WTC11 (cell line): ENCODE measurements at regions not wholly inside any gene's neighbourhood (a gene's known extent, or its start where the extent isn't known, plus 50 kb on each side); places are given as distances from the start of the nearest gene placed in this dataset.

ENCODE experiments used
- ATAC-seq: fragments of 200-7000 bp; cut with Tn5 transposase; 2 replicates; pipeline ENCODE4 v1.10.0; 2021; ENCODE audit warnings: mild to moderate bottlenecking, moderate library complexity
- CTCF ChIA-PET: fragments of 300-600 bp; sonication (Branson Sonifier 250); formaldehyde crosslinking; loops from one replicate; lab custom pipeline; 2021; ENCODE audit warnings: antibody characterized with exemption; lab: Charles Lee
- POLR2A ChIA-PET: fragments of 350-600 bp; sonication (Branson Sonifier 250); formaldehyde crosslinking; loops from one replicate; lab custom pipeline; 2021; ENCODE audit warnings: antibody characterized with exemption; lab: Charles Lee
- DNase-seq: peaks from one replicate; pipeline ENCODE4 v3.0.0; 2021; ENCODE audit warnings: low spot score
- H3K27ac Mint-ChIP-seq: 2 replicates; pipeline ENCODE4 v1.8.0; 2021; ENCODE audit warnings: mixed read lengths
- H3K27me3 Mint-ChIP-seq: 2 replicates; pipeline ENCODE4 v1.8.0; 2021; ENCODE audit warnings: low read depth, mild to moderate bottlenecking, moderate library complexity, mixed read lengths
- H3K36me3 Mint-ChIP-seq: 2 replicates; pipeline ENCODE4 v1.8.0; 2021; ENCODE audit warnings: mixed read lengths
- H3K4me1 Mint-ChIP-seq: 2 replicates; pipeline ENCODE4 v1.8.0; 2022; ENCODE audit warnings: mixed read lengths
- H3K4me3 Mint-ChIP-seq: 2 replicates; pipeline ENCODE4 v1.8.0; 2021; ENCODE audit warnings: mild to moderate bottlenecking, moderate library complexity, mixed read lengths
- H3K9me3 Mint-ChIP-seq: 2 replicates; pipeline ENCODE4 v1.8.0; 2021; ENCODE audit warnings: mixed read lengths
- ERG ChIP-seq: fragments of 250-450 bp; sonication (Bioruptor Pico); IDR thresholded peaks from 2 replicates; pipeline ENCODE4 v1.8.0; 2021; ENCODE audit warnings: mild to moderate bottlenecking
- FOXK1 ChIP-seq: sonication (generic); formaldehyde crosslinking; IDR thresholded peaks from 2 replicates; pipeline ENCODE4 v1.8.0; 2022; ENCODE audit warnings: mild to moderate bottlenecking, moderate library complexity, missing genetic modification reagents
- HMGA2 ChIP-seq: fragments of 250-450 bp; sonication (Bioruptor Pico); IDR thresholded peaks from 2 replicates; pipeline ENCODE4 v1.4.0; 2021; ENCODE audit warnings: mild to moderate bottlenecking, moderate library complexity
- JUN ChIP-seq: sonication (generic); formaldehyde crosslinking; IDR thresholded peaks from 2 replicates; pipeline ENCODE4 v1.8.0; 2023; ENCODE audit warnings: mild to moderate bottlenecking, missing genetic modification reagents
- RORB ChIP-seq: fragments of 250-450 bp; sonication (Bioruptor Pico); IDR thresholded peaks from 2 replicates; pipeline ENCODE4 v1.9.0; 2021; ENCODE audit warnings: mild to moderate bottlenecking
- ZNF281 ChIP-seq: sonication (generic); formaldehyde crosslinking; IDR thresholded peaks from 2 replicates; pipeline ENCODE4 v1.8.0; 2023; ENCODE audit warnings: mild to moderate bottlenecking, missing genetic modification reagents
- ZNF532 ChIP-seq: fragments of 250-450 bp; sonication (Bioruptor Pico); IDR thresholded peaks from 2 replicates; pipeline ENCODE4 v1.9.0; 2021; ENCODE audit warnings: mild to moderate bottlenecking, borderline replicate concordance
- TF ChIP-seq, protein P1 (sequence below): sonication (generic); formaldehyde crosslinking; conservative IDR thresholded peaks from 2 replicates; pipeline ENCODE4 v1.8.1; 2023; ENCODE audit warnings: mild to moderate bottlenecking, low read depth, missing genetic modification reagents, moderate library complexity
- TF ChIP-seq, protein P2 (sequence below): sonication (generic); formaldehyde crosslinking; IDR thresholded peaks from 2 replicates; pipeline ENCODE4 v1.8.1; 2022; ENCODE audit warnings: low read depth, missing genetic modification reagents, borderline replicate concordance
- TF ChIP-seq, protein P3 (sequence below): sonication (generic); formaldehyde crosslinking; IDR thresholded peaks from 2 replicates; pipeline ENCODE4 v1.8.1; 2023; ENCODE audit warnings: mild to moderate bottlenecking, missing genetic modification reagents
- TF ChIP-seq, protein P4 (sequence below): fragments of 250-450 bp; sonication (Bioruptor Pico); IDR thresholded peaks from 2 replicates; pipeline ENCODE4 v2.1.2; 2022; ENCODE audit warnings: mild to moderate bottlenecking, moderate library complexity
- TF ChIP-seq, protein P5 (sequence below): fragments of 200-600 bp; IDR thresholded peaks from 2 replicates; pipeline ENCODE4 v1.8.0; 2022; ENCODE audit warnings: antibody characterized with exemption

DNA sequence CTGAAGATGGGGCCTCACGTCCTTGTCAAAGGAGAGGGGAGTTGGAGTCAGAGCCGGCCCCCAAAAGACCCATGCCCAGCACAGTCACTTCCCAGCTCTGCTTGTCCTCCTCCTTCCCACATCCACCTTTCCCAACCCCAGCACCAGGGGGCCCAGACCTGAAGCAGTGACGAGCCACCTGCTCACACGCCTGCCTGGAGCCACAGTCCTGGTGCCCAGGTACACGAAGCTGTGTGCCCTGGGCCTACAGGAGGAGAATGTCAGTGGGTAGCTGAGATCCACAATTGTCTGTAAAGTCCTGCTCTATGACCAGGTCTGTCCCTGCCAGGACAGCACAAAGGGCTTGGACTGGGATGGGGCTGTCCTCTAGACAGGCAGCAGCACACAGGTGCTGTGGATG is 126.8 kb upstream of the PZP start:
- Mint-ChIP-seq H3K27ac (no peak overlapping the region), H3K4me3 (no peak overlapping the region), H3K4me1 (peaks cover 3% of the 10 kb centered on the region), H3K36me3 (peaks cover 27% of the 10 kb centered on the region), H3K9me3 (peaks cover 22% of the 10 kb centered on the region), H3K27me3 (no peaks in the 10 kb centered on the region; the same call in 1 of the 2 replicates)
- ChIA-PET CTCF (interaction anchor here (0.7 kb wide), 1 partner anchor 134 kb away, joined by 3 read pairs; no protein-coding TSS in a partner anchor), POLR2A (no interaction called here)
- no peak for DNase-seq
- no peak for ATAC-seq
- TF ChIP-seq FOXK1 (CRISPR knock-in tag) (no peak), RORB (CRISPR knock-in tag) (no peak), ZNF532 (CRISPR knock-in tag) (no peak), JUN (no peak), ERG (CRISPR knock-in tag) (no peak), HMGA2 (CRISPR knock-in tag) (no peak)
- TF ChIP-seq, protein P1, sequence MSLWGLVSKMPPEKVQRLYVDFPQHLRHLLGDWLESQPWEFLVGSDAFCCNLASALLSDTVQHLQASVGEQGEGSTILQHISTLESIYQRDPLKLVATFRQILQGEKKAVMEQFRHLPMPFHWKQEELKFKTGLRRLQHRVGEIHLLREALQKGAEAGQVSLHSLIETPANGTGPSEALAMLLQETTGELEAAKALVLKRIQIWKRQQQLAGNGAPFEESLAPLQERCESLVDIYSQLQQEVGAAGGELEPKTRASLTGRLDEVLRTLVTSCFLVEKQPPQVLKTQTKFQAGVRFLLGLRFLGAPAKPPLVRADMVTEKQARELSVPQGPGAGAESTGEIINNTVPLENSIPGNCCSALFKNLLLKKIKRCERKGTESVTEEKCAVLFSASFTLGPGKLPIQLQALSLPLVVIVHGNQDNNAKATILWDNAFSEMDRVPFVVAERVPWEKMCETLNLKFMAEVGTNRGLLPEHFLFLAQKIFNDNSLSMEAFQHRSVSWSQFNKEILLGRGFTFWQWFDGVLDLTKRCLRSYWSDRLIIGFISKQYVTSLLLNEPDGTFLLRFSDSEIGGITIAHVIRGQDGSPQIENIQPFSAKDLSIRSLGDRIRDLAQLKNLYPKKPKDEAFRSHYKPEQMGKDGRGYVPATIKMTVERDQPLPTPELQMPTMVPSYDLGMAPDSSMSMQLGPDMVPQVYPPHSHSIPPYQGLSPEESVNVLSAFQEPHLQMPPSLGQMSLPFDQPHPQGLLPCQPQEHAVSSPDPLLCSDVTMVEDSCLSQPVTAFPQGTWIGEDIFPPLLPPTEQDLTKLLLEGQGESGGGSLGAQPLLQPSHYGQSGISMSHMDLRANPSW (CRISPR knock-in tag), result no peak
- TF ChIP-seq, protein P2, sequence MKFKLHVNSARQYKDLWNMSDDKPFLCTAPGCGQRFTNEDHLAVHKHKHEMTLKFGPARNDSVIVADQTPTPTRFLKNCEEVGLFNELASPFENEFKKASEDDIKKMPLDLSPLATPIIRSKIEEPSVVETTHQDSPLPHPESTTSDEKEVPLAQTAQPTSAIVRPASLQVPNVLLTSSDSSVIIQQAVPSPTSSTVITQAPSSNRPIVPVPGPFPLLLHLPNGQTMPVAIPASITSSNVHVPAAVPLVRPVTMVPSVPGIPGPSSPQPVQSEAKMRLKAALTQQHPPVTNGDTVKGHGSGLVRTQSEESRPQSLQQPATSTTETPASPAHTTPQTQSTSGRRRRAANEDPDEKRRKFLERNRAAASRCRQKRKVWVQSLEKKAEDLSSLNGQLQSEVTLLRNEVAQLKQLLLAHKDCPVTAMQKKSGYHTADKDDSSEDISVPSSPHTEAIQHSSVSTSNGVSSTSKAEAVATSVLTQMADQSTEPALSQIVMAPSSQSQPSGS (CRISPR knock-in tag), result no peak
- TF ChIP-seq, protein P3, sequence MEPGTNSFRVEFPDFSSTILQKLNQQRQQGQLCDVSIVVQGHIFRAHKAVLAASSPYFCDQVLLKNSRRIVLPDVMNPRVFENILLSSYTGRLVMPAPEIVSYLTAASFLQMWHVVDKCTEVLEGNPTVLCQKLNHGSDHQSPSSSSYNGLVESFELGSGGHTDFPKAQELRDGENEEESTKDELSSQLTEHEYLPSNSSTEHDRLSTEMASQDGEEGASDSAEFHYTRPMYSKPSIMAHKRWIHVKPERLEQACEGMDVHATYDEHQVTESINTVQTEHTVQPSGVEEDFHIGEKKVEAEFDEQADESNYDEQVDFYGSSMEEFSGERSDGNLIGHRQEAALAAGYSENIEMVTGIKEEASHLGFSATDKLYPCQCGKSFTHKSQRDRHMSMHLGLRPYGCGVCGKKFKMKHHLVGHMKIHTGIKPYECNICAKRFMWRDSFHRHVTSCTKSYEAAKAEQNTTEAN (CRISPR knock-in tag), result no peak
- TF ChIP-seq, protein P4, sequence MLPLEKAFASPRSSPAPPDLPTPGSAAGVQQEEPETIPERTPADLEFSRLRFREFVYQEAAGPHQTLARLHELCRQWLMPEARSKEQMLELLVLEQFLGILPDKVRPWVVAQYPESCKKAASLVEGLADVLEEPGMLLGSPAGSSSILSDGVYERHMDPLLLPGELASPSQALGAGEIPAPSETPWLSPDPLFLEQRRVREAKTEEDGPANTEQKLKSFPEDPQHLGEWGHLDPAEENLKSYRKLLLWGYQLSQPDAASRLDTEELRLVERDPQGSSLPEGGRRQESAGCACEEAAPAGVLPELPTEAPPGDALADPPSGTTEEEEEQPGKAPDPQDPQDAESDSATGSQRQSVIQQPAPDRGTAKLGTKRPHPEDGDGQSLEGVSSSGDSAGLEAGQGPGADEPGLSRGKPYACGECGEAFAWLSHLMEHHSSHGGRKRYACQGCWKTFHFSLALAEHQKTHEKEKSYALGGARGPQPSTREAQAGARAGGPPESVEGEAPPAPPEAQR (CRISPR knock-in tag), result no peak

GRCh38 chr12:9334041-9334692 is 126.0 kb upstream of the PZP start:
- H3K27me3 Mint-ChIP-seq, result no peaks in the 10 kb centered on the region; the same call in 1 of the 2 replicates
- ATAC-seq, result no peak
- peaks cover 27% of the 10 kb centered on the region for H3K36me3 Mint-ChIP-seq
- peaks cover 3% of the 10 kb centered on the region for H3K4me1 Mint-ChIP-seq
- no peak for DNase-seq
- H3K27ac Mint-ChIP-seq, result no peak overlapping the region
- POLR2A ChIA-PET, result no interaction called here
- H3K9me3 Mint-ChIP-seq, result peaks cover 22% of the 10 kb centered on the region
- H3K4me3 Mint-ChIP-seq, result no peak overlapping the region
- CTCF ChIA-PET, result interaction anchor here (0.7 kb wide), 1 partner anchor 135 kb away, joined by 3 read pairs; no protein-coding TSS in a partner anchor
- TF ChIP-seq, protein P1 (CRISPR knock-in tag), result no peak
- no peak for TF ChIP-seq ZNF281 (CRISPR knock-in tag)
- TF ChIP-seq, protein P5, sequence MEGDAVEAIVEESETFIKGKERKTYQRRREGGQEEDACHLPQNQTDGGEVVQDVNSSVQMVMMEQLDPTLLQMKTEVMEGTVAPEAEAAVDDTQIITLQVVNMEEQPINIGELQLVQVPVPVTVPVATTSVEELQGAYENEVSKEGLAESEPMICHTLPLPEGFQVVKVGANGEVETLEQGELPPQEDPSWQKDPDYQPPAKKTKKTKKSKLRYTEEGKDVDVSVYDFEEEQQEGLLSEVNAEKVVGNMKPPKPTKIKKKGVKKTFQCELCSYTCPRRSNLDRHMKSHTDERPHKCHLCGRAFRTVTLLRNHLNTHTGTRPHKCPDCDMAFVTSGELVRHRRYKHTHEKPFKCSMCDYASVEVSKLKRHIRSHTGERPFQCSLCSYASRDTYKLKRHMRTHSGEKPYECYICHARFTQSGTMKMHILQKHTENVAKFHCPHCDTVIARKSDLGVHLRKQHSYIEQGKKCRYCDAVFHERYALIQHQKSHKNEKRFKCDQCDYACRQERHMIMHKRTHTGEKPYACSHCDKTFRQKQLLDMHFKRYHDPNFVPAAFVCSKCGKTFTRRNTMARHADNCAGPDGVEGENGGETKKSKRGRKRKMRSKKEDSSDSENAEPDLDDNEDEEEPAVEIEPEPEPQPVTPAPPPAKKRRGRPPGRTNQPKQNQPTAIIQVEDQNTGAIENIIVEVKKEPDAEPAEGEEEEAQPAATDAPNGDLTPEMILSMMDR, result no peak
